ENCODE measurements at regions not wholly inside any gene's neighbourhood (a gene's known extent, or its start where the extent isn't known, plus 50 kb on each side); places are given as distances from the start of the nearest gene placed in this dataset.

DNA sequence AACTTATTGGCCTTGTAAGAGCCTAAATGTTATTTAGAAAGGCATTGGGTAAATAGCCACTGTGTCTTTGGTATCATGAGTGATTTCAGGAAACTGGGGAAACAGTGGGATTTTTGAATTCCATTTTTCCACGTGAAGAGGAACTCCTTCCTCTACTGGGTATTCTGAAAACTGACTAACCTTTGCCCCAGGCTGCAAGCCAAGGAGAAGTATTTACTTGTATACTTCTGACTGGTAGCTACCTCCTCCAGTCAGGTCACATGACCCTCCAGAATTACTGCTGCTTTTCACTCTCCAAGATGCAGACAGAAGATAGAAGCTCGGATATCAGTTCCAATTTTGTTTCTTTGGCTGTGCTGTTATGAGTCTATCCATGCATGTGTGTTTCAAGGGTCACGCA is 50.9 kb upstream of the MAP3K13 start:
- no peak overlapping the region for H3K4me3 ChIP-seq
- no peak overlapping the region for H3K9ac ChIP-seq
- no peaks in the 10 kb centered on the region for H3K4me1 ChIP-seq (ENCODE audit: insufficient read depth)
- no peaks in the 10 kb centered on the region for H3K79me2 ChIP-seq (ENCODE audit: insufficient read depth)
- no peak overlapping the region for H3K4me2 ChIP-seq (ENCODE audit: unreplicated experiment)
- H3K27ac ChIP-seq: no peak overlapping the region
- 97 to 98% methylated on average over 3 of the region's 3 CpGs for WGBS, 2 experiments (ENCODE audit: low coverage in 1 of 2, low lambda C conversion rate in 2 of 2, missing lambda C conversion rate in 2 of 2)
- H3K9me3 ChIP-seq (ENCODE audit: low read depth): no peaks in the 10 kb centered on the region
- no peaks in the 10 kb centered on the region for H3F3A ChIP-seq (ENCODE audit: insufficient read depth)
- no peak for DNase-seq
- H2AFZ ChIP-seq: no peak overlapping the region
- in situ Hi-C loops (cut with MboI): no loop called here
- H3K36me3 ChIP-seq (ENCODE audit: low read depth): no peaks in the 10 kb centered on the region
- no peaks in the 10 kb centered on the region for H3K9me2 ChIP-seq (ENCODE audit: insufficient read depth)
- H3K27me3 ChIP-seq (replicated peaks; ENCODE audit: insufficient read depth): no peaks in the 10 kb centered on the region
- H4K20me1 ChIP-seq (ENCODE audit: insufficient read depth): no peaks in the 10 kb centered on the region
- TF ChIP-seq EZH2phosphoT487 (IDR thresholded peaks at IDR 0.05; ENCODE audit: insufficient read depth, low read depth) (no peak), EZH2 (IDR thresholded peaks at IDR 0.05; ENCODE audit: insufficient read depth, poor library complexity, severe bottlenecking) (no peak)
